ENCODE measurements at regions not wholly inside any gene's neighbourhood (a gene's known extent, or its start where the extent isn't known, plus 50 kb on each side); places are given as distances from the start of the nearest gene placed in this dataset.
"Not testable (repeated sequence)": the region's sequence is repeated elsewhere in the genome, so short reads cannot be mapped to it uniquely, and the experiment has no call there.

GRCh38 chr12:131251336-131252101, 297.8 kb downstream of the ADGRD1 start:
- no peak for DNase-seq

- no peak for DNase-seq
These were observed 299.8 kb downstream of the ADGRD1 start for GRCh38 chr12:131253376-131254026.

- DNase-seq = no peak
These were observed 300.7 kb downstream of the ADGRD1 start for GRCh38 chr12:131254374-131254773.

- DNase-seq = no peak
These were observed 304.7 kb downstream of the ADGRD1 start for GRCh38 chr12:131258398-131258797.

GRCh38 chr12:131260251-131260905, 306.7 kb downstream of the ADGRD1 start:
- DNase-seq = no peak

- DNase-seq = no peak
These were observed 307.2 kb downstream of the ADGRD1 start for GRCh38 chr12:131260954-131261353.

GRCh38 chr12:131261906-131262305, 308.2 kb downstream of the ADGRD1 start:
- no peak for DNase-seq

GRCh38 chr12:131263626-131264025, 309.9 kb downstream of the ADGRD1 start:
- no peak for DNase-seq

GRCh38 chr12:131264635-131265034, 310.9 kb downstream of the ADGRD1 start:
- no peak for DNase-seq

- DNase-seq = no peak
These were observed 313.1 kb downstream of the ADGRD1 start for GRCh38 chr12:131266591-131267467.

- no peak for DNase-seq
These were observed 313.9 kb downstream of the ADGRD1 start for GRCh38 chr12:131267576-131267975.

GRCh38 chr12:131268123-131268522, 314.4 kb downstream of the ADGRD1 start:
- not testable (repeated sequence) for DNase-seq

GRCh38 chr12:131268571-131268970, 314.9 kb downstream of the ADGRD1 start:
- not testable (repeated sequence) for DNase-seq

- no peak for DNase-seq
These were observed 315.8 kb downstream of the ADGRD1 start for GRCh38 chr12:131269551-131269950.

- DNase-seq = not testable (repeated sequence)
These were observed 316.3 kb downstream of the ADGRD1 start for GRCh38 chr12:131269977-131270376.

- no peak for DNase-seq
These were observed 318.0 kb downstream of the ADGRD1 start for GRCh38 chr12:131271724-131272123.

- not testable (repeated sequence) for DNase-seq
These were observed 318.6 kb downstream of the ADGRD1 start for GRCh38 chr12:131272283-131272814.

- DNase-seq = no peak
These were observed 319.7 kb downstream of the ADGRD1 start for GRCh38 chr12:131273291-131273845.

GRCh38 chr12:131274061-131274460, 320.4 kb downstream of the ADGRD1 start:
- no peak for DNase-seq

- no peak for DNase-seq
These were observed 321.2 kb downstream of the ADGRD1 start for GRCh38 chr12:131274906-131275305.

GRCh38 chr12:131275824-131276223, 322.1 kb downstream of the ADGRD1 start:
- DNase-seq = no peak

GRCh38 chr12:131276501-131277185, 322.9 kb downstream of the ADGRD1 start:
- DNase-seq = no peak

All from activated naive CD4-positive, alpha-beta T cell (primary cell).